Esophagus squamous epithelium (tissue), 5 donors: ENCODE measurements at regions not wholly inside any gene's neighbourhood (a gene's known extent, or its start where the extent isn't known, plus 50 kb on each side); places are given as distances from the start of the nearest gene placed in this dataset.
"Not testable (repeated sequence)": the region's sequence is repeated elsewhere in the genome, so short reads cannot be mapped to it uniquely, and the experiment has no call there.

Source experiments
- DNase-seq: peaks from one replicate; lab custom pipeline; 2025; lab: John Stamatoyannopoulos, UW
- H3K27ac ChIP-seq, 4 donors: fragments of 200-600 bp; sonication (generic); one replicate each; pipeline ENCODE4 v1.5.1; 2016 to 2019; ENCODE audit warnings: mild to moderate bottlenecking in 1 of 4
- H3K27me3 ChIP-seq, 4 donors: fragments of 200-600 bp; sonication (generic); 1 replicate in 3 of 4; 2 replicates in 1 of 4; pipeline versions ENCODE4 v1.5.1 to v1.6.0; 2017 to 2021; ENCODE audit warnings: antibody characterized with exemption in 1 of 4
- H3K36me3 ChIP-seq, 3 donors: fragments of 200-600 bp; sonication (generic); one replicate each; pipeline ENCODE4 v1.5.1; 2016 to 2019
- H3K4me1 ChIP-seq, 3 donors: fragments of 200-600 bp; sonication (generic); one replicate each; pipeline ENCODE4 v1.5.1; 2017 to 2019
- H3K4me3 ChIP-seq, 4 donors: fragments of 200-600 bp; sonication (generic); 1 replicate in 3 of 4; 2 replicates in 1 of 4; pipeline ENCODE4 v1.5.1; 2016 to 2019; ENCODE audit warnings: mild to moderate bottlenecking in 2 of 4, moderate library complexity in 1 of 4
- H3K9me3 ChIP-seq, 3 donors: fragments of 200-600 bp; sonication (generic); one replicate each; pipeline ENCODE4 v1.5.1; 2016 to 2019
- POLR2A ChIP-seq, 4 donors: fragments of 450-650 bp; IDR thresholded peaks; one replicate each; pipeline ENCODE4 v1.6.1; 2017; ENCODE audit warnings: antibody characterized with exemption in 4 of 4, mild to moderate bottlenecking in 4 of 4, moderate library complexity in 3 of 4
- WGBS, 2 donors: methylation state at CpG; one replicate each; pipeline ENCODE4 v1.1.5; 2018; 5-methylcytosine and 5-hydroxymethylcytosine counted together
- intact Hi-C: fragments of 100-400 bp; cut with DNase I; formaldehyde crosslinking; loops from one replicate; pipeline ENCODE4 v1.15.0; 2022
- TF ChIP-seq, protein P1 (sequence below), 6 experiments: fragments of 450-650 bp in 4 of 6; fragments of 200-600 bp in 2 of 6; sonication (generic) in 2 of 6; IDR thresholded peaks; one replicate each; pipeline ENCODE4 v1.5.1; 2016 to 2019; ENCODE audit warnings: antibody characterized with exemption in 6 of 6, mild to moderate bottlenecking in 4 of 6, moderate library complexity in 4 of 6
- donor health status: DM: yes; HTN: yes; CAD: no.

- intact Hi-C loops: no loop called here
- no peak for DNase-seq
- no peaks in the 10 kb centered on the region for H3K4me1 ChIP-seq
Measured at GRCh38 chr1:48070396-48070750, 73.2 kb upstream of the TRABD2B start.

GRCh38 chr1:48069662-48070395, 72.6 kb upstream of the TRABD2B start:
- Histone ChIP-seq H3K27ac (peak overlapping the region in 1 of 4 donors; percentile 47), H3K27me3 (peaks cover 0 to 4% (median 0%) of the 10 kb centered on the region in 4 donors), H3K36me3 (no peaks in the 10 kb centered on the region), H3K4me3 (no peak overlapping the region), H3K9me3 (no peaks in the 10 kb centered on the region), H3K4me1 (no peaks in the 10 kb centered on the region)
- 55 to 79% methylated on average over 7 of the region's 7 CpGs for WGBS, 2 donors
- intact Hi-C loops: loop anchor here (10.0 kb wide), 1 partner anchor 335 kb away; no protein-coding TSS in a partner anchor
- no peak for DNase-seq
- no peak for TF ChIP-seq POLR2A (IDR thresholded peaks at IDR 0.05)
- TF ChIP-seq, protein P1, sequence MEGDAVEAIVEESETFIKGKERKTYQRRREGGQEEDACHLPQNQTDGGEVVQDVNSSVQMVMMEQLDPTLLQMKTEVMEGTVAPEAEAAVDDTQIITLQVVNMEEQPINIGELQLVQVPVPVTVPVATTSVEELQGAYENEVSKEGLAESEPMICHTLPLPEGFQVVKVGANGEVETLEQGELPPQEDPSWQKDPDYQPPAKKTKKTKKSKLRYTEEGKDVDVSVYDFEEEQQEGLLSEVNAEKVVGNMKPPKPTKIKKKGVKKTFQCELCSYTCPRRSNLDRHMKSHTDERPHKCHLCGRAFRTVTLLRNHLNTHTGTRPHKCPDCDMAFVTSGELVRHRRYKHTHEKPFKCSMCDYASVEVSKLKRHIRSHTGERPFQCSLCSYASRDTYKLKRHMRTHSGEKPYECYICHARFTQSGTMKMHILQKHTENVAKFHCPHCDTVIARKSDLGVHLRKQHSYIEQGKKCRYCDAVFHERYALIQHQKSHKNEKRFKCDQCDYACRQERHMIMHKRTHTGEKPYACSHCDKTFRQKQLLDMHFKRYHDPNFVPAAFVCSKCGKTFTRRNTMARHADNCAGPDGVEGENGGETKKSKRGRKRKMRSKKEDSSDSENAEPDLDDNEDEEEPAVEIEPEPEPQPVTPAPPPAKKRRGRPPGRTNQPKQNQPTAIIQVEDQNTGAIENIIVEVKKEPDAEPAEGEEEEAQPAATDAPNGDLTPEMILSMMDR (IDR thresholded peaks at IDR 0.05): no peak

More at GRCh38 chr1:48070396-48070750, 73.2 kb upstream of the TRABD2B start:
- Histone ChIP-seq H3K9me3 (no peaks in the 10 kb centered on the region), H3K36me3 (no peaks in the 10 kb centered on the region), H3K27me3 (peaks cover 0 to 4% (median 0%) of the 10 kb centered on the region in 4 donors), H3K27ac (peak overlapping the region in 1 of 4 donors; percentile 2), H3K4me3 (no peak overlapping the region)
- TF ChIP-seq, protein P1 (IDR thresholded peaks at IDR 0.05): no peak
- no peak for TF ChIP-seq POLR2A (IDR thresholded peaks at IDR 0.05)
- 70 to 79% methylated on average over 4 of the region's 4 CpGs for WGBS, 2 donors

DNA sequence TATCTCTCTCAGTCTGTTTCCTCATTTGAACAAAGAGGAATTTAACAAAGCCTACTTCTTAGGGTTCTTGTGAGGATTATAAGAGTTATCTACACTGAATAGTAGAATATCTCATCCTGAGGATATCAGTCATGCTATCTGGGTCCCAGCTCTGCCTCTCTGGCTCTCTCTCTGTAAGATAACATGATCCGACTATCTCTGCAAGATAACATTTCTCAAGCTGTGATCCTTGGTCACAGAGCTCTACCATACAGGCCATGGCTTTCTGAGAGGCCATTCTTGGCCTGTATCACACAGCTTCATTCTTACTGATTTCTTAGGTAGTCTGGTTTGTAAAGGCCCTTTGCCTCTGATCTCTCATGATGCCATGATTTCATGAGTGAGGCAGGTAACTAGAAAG, 71.0 kb upstream of the TRABD2B start:
- intact Hi-C loops: loop anchor here (10.0 kb wide), 1 partner anchor 333 kb away; no protein-coding TSS in a partner anchor
- H3K9me3 ChIP-seq: no peaks in the 10 kb centered on the region
- H3K27ac ChIP-seq: no peak overlapping the region
- DNase-seq: no peak
- H3K36me3 ChIP-seq: no peaks in the 10 kb centered on the region
- H3K27me3 ChIP-seq: peaks cover 0 to 13% (median 2%) of the 10 kb centered on the region in 4 donors
- 83 to 94% methylated on average over 1 of the region's 1 CpG for WGBS, 2 donors
- no peak overlapping the region for H3K4me3 ChIP-seq
- H3K4me1 ChIP-seq: no peaks in the 10 kb centered on the region
- TF ChIP-seq POLR2A (IDR thresholded peaks at IDR 0.05): no peak

DNA sequence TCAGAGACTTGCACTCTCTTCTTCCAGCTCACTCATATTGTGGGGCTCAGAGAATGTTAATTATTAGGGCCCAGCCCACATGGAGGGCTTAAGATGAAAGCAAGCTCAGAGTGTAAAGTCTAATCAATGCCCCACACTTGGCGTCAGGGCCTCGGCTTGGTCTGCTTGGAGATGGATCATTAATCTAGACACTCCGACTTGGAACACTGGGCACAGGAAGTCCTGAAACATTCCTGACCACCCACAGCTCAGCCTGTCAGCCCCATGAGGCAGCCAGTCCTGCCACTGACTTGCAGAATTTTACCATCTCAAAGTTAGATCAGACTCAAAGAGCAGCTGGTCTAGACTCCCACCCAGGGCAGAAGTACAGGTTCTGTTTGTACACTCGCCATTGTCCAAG, 69.8 kb upstream of the TRABD2B start:
- intact Hi-C loops: loop anchor here (10.0 kb wide), 1 partner anchor 332 kb away; no protein-coding TSS in a partner anchor
- TF ChIP-seq POLR2A (IDR thresholded peaks at IDR 0.05): no peak
- TF ChIP-seq, protein P1 (IDR thresholded peaks at IDR 0.05): no peak
- WGBS, 2 donors: 85% methylated on average over 2 of the region's 4 CpGs
- peaks cover 0 to 26% (median 0%) of the 10 kb centered on the region in 4 donors for H3K27me3 ChIP-seq
- no peak overlapping the region for H3K4me3 ChIP-seq
- no peaks in the 10 kb centered on the region for H3K9me3 ChIP-seq
- no peak overlapping the region for H3K27ac ChIP-seq
- H3K4me1 ChIP-seq: peaks cover 0 to under 1% (median 0%) of the 10 kb centered on the region in 3 donors
- H3K36me3 ChIP-seq: no peaks in the 10 kb centered on the region
- DNase-seq: no peak

DNA sequence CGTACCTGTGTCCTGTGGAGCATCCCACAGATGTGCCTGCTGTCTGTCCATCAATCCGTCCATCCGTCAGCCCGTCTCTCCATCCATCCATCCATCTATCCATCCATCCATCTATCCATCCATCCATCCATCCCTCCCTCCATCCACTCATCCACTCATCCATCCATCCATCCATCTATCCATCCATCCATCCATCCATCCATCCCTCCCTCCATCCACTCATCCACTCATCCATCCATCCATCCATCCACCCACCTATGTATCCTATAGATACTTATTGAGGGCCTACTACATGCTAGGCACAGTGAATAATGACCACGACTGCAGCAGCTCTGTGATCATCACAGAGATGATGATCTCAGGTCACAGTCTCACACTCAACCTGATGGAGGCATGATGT, 67.5 kb upstream of the TRABD2B start:
- 83 to 90% methylated on average over 5 of the region's 5 CpGs for WGBS, 2 donors
- H3K9me3 ChIP-seq, H3K4me3 ChIP-seq, H3K36me3 ChIP-seq, H3K27ac ChIP-seq, DNase-seq: not testable (repeated sequence)
- H3K27me3 ChIP-seq: peaks cover 0 to 37% (median 0%) of the 10 kb centered on the region in 4 donors
- H3K4me1 ChIP-seq: peaks cover 0 to 13% (median 0%) of the 10 kb centered on the region in 3 donors
- intact Hi-C loops: loop anchor here (5.0 to 10.0 kb wide), 2 partner anchors 67 to 330 kb away; partner anchors contain the start of gene TRABD2B

- intact Hi-C loops: loop anchor here (5.0 to 10.0 kb wide), 2 partner anchors 65 to 328 kb away; partner anchors contain the start of gene TRABD2B
- TF ChIP-seq, protein P1 (IDR thresholded peaks at IDR 0.05): no peak
- no peak for TF ChIP-seq POLR2A (IDR thresholded peaks at IDR 0.05)
- Histone ChIP-seq H3K27ac (no peak overlapping the region), H3K9me3 (no peaks in the 10 kb centered on the region), H3K36me3 (no peaks in the 10 kb centered on the region), H3K27me3 (peaks cover 0 to 55% (median 0%) of the 10 kb centered on the region in 4 donors), H3K4me1 (peaks cover 0 to 13% (median 0%) of the 10 kb centered on the region in 3 donors), H3K4me3 (no peak overlapping the region)
- DNase-seq: no peak
- WGBS, 2 donors: 50% methylated on average over 1 of the region's 1 CpG; no CpG with 5 or more reads in 1 of the 2 donors
Measured at GRCh38 chr1:48062353-48062752, 65.2 kb upstream of the TRABD2B start.
